ENCODE measurements at regions not wholly inside any gene's neighbourhood (a gene's known extent, or its start where the extent isn't known, plus 50 kb on each side); places are given as distances from the start of the nearest gene placed in this dataset.
A peak's percentile ranks its signal among the peaks of the same experiment; 100 is the strongest.

DNA sequence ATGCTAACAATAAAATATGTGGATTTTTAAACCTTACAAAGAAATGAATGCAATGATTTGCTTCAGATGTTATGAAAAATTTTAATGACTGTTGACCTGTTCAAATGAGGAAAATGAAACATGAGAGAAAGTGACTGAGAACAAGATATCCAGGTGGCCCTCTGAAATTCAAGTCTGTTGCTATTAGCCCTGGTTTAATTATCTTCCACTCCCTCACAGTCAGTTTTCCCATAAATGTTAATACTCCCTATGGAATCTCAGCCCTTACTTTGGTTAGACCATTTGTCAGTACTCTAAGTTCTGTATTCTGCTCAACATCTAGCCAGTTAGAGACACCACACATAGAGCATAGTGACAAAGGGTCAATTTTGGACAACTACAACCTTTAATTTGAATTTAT, 327.8 kb downstream of the PDGFC start:
- DNase-seq, result no peak

- no peak for DNase-seq
Observed at GRCh38 chr4:156642161-156642560, 329.4 kb downstream of the PDGFC start.

DNA sequence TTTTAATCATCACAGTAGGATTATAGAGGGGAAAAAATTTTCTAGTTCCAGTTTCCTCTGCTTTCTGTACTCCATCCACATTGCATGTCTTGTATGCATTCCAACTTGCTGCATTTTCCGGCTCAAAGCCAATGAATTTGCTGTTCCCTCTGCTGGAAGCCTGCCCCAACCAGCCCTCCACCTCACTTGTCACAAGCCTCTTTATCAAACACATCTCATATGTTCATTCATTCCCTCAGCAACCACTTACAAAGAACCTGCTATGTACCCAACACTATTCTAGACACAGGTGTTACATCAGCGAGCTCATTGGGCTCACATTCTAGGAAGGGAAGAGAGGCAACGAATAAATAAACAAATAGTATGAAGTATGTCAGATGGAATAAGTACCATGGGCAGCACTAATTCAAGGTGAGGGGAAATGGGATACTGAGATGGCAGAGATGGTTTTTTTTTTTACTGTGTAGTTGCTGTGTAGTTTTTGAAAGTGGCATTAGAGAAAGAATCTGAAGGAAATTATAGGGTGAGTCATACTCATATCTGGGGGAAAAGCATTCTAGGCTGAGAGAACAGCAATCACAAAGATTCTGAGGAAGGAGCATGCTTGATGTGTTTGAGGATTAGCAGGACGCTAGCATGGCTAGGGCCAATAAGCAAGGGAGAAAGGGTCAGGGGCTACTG, 332.5 kb downstream of the PDGFC start:
- no peak for DNase-seq

- no peak for DNase-seq
Observed at GRCh38 chr4:156638334-156638733, 333.3 kb downstream of the PDGFC start.

GRCh38 chr4:156636381-156636780, 335.2 kb downstream of the PDGFC start:
- no peak for DNase-seq

- no peak for DNase-seq
Observed at GRCh38 chr4:156635051-156635450, 336.5 kb downstream of the PDGFC start.

- no peak for DNase-seq
Observed at GRCh38 chr4:156634612-156635011, 337.0 kb downstream of the PDGFC start.

GRCh38 chr4:156633847-156634246, 337.8 kb downstream of the PDGFC start:
- no peak for DNase-seq

DNA sequence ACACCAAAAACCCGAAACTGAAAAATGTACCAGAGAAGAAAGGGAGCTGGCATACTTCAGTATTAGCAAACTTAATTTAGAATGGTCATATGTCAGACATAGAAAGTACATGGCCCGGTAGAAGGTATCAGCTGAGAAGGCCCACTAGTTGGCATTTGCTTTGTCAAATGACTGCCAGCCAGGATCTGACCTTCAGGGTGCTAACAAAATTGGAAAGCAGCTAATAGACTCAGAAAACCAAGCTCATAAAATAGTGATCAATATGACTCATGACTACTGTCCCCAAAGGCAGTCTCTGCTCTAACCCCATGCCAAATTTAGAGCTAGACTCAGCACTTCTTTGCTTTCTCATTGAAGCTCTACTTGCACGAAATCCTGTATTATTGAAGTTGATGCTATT, 342.7 kb downstream of the PDGFC start:
- DNase-seq, result no peak

DNA sequence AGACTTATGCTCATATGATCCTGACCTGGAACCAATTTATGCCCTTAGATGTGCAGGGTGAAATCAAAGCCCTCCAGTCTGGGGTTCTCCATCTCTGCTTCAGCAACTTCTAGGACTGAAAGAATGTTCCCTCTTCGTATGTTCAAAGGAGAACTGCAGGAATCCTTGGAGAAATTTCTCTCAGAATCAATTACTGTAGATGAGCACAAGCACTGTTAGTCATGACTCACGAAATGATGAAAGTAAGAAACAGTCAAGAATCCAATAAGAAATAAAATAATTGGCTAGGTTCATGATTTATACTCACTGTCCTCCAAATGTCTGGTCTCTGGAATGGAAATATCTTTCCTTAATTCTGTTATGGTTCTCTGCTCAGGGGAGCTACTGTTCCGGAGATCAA, 348.2 kb downstream of the PDGFC start:
- no peak for DNase-seq

GRCh38 chr4:156620786-156621185, 350.8 kb downstream of the PDGFC start:
- no peak for DNase-seq

DNA sequence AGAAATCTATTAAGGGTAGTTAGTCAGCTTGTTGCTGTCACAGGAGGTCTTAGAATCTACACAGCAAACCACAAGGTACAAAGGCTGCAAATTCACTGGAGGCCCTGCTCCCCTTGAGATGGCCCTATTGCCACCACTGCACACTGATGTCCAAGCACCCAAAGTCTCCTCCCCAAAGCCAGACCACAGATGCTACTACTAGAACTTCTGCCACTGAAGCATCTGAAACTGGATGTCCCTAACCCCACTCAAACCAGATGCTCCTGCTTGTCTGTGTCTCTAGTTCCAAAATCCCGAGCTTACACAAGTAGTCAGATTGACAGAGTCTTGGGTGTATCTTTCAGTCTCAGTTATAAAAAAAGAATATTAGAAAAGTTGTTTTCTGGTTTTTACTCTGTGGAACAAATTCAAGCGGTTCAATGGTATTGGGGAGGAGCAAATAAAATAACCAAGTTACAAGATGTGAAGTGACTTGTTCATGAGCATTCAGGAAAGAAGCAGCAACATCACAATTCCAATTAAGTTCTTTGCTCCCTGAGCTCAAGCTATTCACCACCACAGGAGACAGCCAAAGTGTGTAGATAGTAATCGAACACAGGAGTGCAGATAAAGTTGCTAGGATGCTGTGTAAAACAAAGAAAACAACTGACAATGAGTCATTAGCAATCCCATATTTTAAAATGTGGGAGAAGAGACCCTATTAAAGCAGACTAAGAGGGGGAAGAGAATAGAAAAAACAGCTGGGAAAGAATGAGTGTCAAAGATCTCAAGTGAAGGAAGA, 352.3 kb downstream of the PDGFC start:
- no peak for DNase-seq

GRCh38 chr4:156615066-156615531, 356.5 kb downstream of the PDGFC start:
- DNase-seq, result no peak

DNA sequence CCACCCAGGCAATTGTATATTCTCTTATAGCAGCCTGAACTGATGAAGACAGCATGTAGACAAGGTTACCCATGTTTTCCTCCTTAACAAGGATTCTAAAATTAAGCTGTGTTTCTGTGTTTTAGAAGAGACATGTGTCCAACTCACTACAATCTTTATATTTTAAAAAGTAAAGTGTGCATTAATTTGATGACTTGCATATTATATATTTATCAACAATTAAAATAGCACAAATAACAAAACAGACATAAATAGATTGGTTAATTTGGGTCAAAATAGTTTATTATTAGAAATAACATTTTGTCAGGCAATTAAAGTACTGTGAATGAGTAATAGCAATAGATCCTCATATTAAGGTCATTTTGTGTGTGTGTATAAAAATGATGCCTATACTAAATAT, 357.1 kb downstream of the PDGFC start:
- no peak for DNase-seq

DNA sequence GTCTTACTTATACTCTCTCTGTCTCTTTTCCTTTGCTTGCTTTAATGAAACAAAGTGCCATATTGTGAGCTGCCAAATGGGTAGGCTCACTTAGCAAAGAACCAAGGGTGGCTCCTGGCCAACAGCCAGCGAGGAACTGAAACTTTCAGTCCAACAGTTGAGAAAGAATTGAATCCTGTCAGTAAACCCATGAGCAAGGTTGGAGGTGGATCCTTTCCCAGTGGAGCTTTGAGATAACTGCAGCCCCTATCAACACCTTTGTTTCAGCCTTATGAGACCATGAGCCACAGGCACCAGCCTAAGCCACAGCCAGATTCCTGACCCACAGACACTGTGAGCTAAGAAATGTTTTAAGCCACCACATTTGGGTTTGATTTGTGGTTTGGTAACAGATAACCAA, 362.2 kb downstream of the PDGFC start:
- no peak for DNase-seq

DNA sequence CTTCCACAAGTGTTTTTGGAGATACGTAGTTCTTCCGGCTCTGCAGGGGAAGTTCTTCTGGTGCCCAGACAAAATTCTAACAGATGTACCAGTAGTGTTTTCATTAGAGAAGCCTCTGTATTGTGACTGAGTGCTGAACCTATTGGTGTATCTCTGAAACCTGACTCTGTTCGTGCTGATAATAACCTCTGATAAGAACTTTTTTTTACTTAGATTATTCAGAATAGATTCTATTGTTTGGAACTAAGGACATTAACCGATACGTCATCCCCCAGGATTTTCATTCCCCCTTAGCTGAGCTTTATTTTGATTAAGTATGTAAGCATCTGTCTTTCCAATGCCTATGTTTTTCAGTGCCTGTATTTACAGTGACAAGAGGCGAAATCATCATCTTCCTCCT, 362.9 kb downstream of the PDGFC start:
- no peak for DNase-seq

GRCh38 chr4:156607478-156607857, 364.1 kb downstream of the PDGFC start:
- DNase-seq, result no peak

GRCh38 chr4:156606554-156607477, 364.8 kb downstream of the PDGFC start:
- DNase-seq, result no peak

- DNase-seq, result peak; percentile 62
Observed at GRCh38 chr4:156598138-156598681, 373.4 kb downstream of the PDGFC start.

DNA sequence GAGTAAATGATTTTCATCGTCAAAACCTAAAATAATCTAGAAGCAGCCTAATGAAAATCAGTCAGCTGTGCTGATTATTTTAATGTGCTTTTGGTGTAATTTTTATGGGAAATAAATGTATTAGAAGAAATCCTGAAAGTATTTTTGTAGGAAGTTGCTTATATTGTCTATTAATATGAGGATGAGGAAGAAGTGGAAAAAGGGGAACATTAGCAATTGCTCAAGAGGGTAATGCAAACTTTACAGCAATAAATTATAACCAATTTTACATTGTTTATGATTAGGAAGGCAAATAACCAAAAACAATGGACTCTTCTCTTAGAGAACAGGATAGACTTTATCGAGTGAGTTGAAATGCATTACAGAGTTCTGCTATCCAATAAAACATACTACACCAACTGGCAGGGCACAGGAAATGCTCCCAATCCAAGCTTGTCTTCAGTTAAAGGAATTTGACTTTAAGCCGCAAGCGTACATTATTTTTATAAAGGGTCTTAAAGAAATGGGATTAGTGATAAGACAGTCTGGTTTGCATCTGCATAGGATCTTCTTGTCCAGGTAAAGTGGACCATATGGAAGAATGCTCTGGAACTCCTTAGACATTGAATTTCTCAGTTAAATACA, 374.8 kb downstream of the PDGFC start:
- DNase-seq, result peak; percentile 90

DNA sequence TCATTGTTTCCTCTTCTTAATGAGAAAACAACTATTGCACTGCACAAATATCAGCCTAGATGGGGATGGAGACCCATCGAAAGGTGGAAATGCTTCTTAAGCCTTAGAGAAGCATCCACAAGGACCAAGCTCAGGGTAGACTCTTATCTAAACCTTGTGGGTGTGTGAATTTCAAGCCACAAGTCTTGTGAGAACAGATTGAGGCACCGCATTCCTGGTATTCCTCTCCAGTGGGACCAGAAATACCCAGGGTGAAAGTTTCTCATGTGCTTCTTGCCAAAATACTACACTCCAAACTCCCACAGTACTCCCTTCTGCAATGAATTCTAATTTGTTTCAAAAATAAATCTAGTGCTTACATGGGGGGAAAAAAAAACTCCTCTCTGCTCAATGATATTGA, 375.6 kb downstream of the PDGFC start:
- DNase-seq, result peak; percentile 19

GRCh38 chr4:156595041-156595440, 376.6 kb downstream of the PDGFC start:
- DNase-seq, result no peak

DNA sequence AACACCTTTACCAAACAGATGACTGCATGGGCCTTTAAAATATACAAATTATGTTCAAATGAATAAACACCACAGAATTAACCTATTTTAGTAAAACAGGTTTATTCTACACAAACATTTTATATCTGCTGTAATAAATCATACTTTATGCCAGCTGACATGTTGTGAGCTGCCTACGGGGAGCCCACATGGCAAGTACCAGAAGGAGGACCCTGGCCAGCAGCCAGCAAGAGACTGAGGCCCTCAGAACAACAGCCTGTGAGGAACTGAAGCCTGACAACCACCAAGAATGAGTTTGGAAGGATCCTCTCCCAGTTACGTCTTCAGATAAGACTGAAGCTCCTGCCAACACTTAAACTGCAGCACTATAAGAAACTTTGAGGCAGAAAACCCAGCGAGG, 377.0 kb downstream of the PDGFC start:
- peak; percentile 88 for DNase-seq

All from NCI-H82 (cell line).